SU-DHL-6 (cell line): ENCODE measurements at regions not wholly inside any gene's neighbourhood (a gene's known extent, or its start where the extent isn't known, plus 50 kb on each side); places are given as distances from the start of the nearest gene placed in this dataset.

ENCODE experiments used
- H2AFZ ChIP-seq: fragments of 200-600 bp; sonication (generic); 2 replicates; pipeline ENCODE4 v1.6.1; 2014; ENCODE audit warnings: low read depth, mild to moderate bottlenecking, moderate library complexity, mixed read lengths, antibody characterized with exemption, low read length; ENCODE audit not compliant: severe bottlenecking
- H3F3A ChIP-seq: fragments of 200-600 bp; shearing (Covaris generic); 2 replicates; pipeline ENCODE4 v1.6.0; 2016; ENCODE audit warnings: antibody characterized with exemption, mild to moderate bottlenecking; ENCODE audit not compliant: insufficient read depth
- H3K27ac ChIP-seq: fragments of 200-600 bp; sonication (generic); 2 replicates; pipeline ENCODE4 v1.5.1; 2016; ENCODE audit warnings: low read depth, mild to moderate bottlenecking, low read length, moderate library complexity, mixed read lengths
- H3K27me3 ChIP-seq: fragments of 200-600 bp; sonication (generic), shearing (Covaris generic); 2 replicates; pipeline ENCODE4 v1.6.0; 2014; ENCODE audit warnings: mild to moderate bottlenecking, low read length
- H3K36me3 ChIP-seq: fragments of 200-600 bp; sonication (generic); 2 replicates; pipeline ENCODE4 v1.6.1; 2014; ENCODE audit warnings: mild to moderate bottlenecking, low read length, mixed read lengths
- H3K4me2 ChIP-seq: fragments of 300-600, 200-600 bp; shearing (Covaris generic), sonication (generic); 2 replicates; pipeline ENCODE4 v1.6.0; 2014; ENCODE audit warnings: low read length, low read depth, mild to moderate bottlenecking; ENCODE audit not compliant: poor library complexity, severe bottlenecking
- H3K4me3 ChIP-seq: fragments of 200-600 bp; sonication (generic); 2 replicates; pipeline ENCODE4 v1.5.1; 2014; ENCODE audit warnings: antibody characterized with exemption, low read length, mild to moderate bottlenecking, mixed read lengths; ENCODE audit not compliant: insufficient read depth, poor library complexity, severe bottlenecking
- H3K79me2 ChIP-seq: fragments of 200-600 bp; sonication (generic); 2 replicates; pipeline ENCODE4 v1.6.1; 2014; ENCODE audit warnings: mild to moderate bottlenecking, low read length, moderate library complexity; ENCODE audit not compliant: insufficient read depth
- H3K9ac ChIP-seq: fragments of 200-600 bp; sonication (generic); 2 replicates; pipeline ENCODE4 v1.7.0; 2014; ENCODE audit warnings: mild to moderate bottlenecking, low read length
- H3K9me2 ChIP-seq: fragments of 200-600 bp; sonication (generic); replicated peaks from 2 replicates; pipeline ENCODE4 v1.6.1; 2014; ENCODE audit warnings: low read length; ENCODE audit not compliant: insufficient read depth
- H3K9me3 ChIP-seq: fragments of 200-600 bp; sonication (generic); 2 replicates; pipeline ENCODE4 v1.6.1; 2014; ENCODE audit warnings: low read length, mixed read lengths; ENCODE audit not compliant: insufficient read depth
- H4K20me1 ChIP-seq: fragments of 200-600 bp; sonication (generic); 2 replicates; pipeline ENCODE4 v1.6.1; 2014; ENCODE audit warnings: low read depth, mild to moderate bottlenecking, antibody characterized with exemption, low read length, moderate library complexity, mixed read lengths
- EZH2phosphoT487 ChIP-seq: fragments of 200-600 bp; sonication (generic), shearing (Covaris generic); conservative IDR thresholded peaks from 2 replicates; pipeline ENCODE4 v1.6.1; 2018; ENCODE audit warnings: mild to moderate bottlenecking, antibody characterized with exemption, low read length, moderate library complexity, mixed read lengths
- TF ChIP-seq, protein P1 (sequence below): fragments of 200-600 bp; sonication (generic); IDR thresholded peaks from one replicate; pipeline ENCODE4 v1.5.1; 2017; ENCODE audit warnings: antibody characterized with exemption, mild to moderate bottlenecking, low read length, moderate library complexity; ENCODE audit not compliant: insufficient read depth, poor library complexity, severe bottlenecking

DNA sequence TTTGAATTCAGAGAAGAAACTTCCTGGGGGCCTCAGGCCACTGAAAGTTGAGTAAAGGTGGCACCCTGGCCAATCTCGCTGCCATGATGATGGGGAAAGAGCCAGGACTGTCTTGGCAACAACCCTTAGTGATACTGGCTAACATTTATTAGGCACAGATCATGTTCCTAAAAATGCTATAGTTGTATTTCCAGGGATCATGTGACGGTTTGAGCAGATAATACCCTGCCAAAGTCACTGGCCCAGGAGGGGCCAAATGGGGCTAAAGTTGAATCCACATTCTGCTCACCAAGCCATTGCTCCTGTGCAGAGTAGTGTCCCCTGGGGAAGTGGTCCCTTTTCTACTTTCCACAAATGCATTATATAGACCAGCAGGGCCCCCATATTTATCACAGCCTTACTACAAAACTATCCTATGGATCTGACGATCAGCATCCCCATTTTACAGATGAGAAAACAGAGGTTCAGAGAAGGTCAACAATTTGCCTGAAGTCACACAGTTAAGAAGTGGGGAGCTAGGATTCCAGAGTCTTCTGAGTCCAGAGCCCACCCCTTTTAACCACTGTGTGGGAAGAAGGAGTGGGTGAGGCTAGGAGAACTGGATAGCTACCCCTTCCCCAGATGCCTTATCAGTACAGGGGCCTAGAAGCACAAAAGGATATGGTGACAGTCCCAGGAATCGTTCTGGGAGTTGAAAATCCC is 300.0 kb upstream of the IRX3 start:
- TF ChIP-seq, protein P1, sequence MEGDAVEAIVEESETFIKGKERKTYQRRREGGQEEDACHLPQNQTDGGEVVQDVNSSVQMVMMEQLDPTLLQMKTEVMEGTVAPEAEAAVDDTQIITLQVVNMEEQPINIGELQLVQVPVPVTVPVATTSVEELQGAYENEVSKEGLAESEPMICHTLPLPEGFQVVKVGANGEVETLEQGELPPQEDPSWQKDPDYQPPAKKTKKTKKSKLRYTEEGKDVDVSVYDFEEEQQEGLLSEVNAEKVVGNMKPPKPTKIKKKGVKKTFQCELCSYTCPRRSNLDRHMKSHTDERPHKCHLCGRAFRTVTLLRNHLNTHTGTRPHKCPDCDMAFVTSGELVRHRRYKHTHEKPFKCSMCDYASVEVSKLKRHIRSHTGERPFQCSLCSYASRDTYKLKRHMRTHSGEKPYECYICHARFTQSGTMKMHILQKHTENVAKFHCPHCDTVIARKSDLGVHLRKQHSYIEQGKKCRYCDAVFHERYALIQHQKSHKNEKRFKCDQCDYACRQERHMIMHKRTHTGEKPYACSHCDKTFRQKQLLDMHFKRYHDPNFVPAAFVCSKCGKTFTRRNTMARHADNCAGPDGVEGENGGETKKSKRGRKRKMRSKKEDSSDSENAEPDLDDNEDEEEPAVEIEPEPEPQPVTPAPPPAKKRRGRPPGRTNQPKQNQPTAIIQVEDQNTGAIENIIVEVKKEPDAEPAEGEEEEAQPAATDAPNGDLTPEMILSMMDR = no peak
- TF ChIP-seq EZH2phosphoT487 = no peak
- H3K9me3 ChIP-seq = no peaks in the 10 kb centered on the region
- H3K9ac ChIP-seq = no peak overlapping the region
- no peaks in the 10 kb centered on the region for H3F3A ChIP-seq
- no peak overlapping the region for H3K27ac ChIP-seq
- no peaks in the 10 kb centered on the region for H4K20me1 ChIP-seq
- no peak overlapping the region for H3K4me3 ChIP-seq
- H3K79me2 ChIP-seq = no peaks in the 10 kb centered on the region
- H3K4me2 ChIP-seq = no peak overlapping the region
- no peaks in the 10 kb centered on the region for H3K27me3 ChIP-seq
- H2AFZ ChIP-seq = no peak overlapping the region
- H3K9me2 ChIP-seq = no peaks in the 10 kb centered on the region
- H3K36me3 ChIP-seq = no peaks in the 10 kb centered on the region

DNA sequence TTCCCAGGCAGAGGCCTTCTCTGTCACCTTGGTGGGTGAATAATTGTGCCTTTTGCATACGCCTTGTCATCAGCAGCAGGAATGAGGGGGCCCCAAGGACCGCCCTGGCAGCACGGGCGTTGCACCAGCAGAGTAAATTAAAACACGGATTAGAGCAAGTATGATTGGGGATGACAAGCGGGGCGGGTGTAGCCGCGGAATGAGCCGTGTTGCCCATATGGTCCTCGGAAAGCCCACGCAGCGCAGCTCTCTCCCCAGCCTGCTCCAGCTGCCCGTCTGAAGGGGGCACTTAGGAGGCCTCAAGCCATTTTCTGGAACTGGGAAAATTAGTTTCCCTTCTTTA is 299.4 kb upstream of the IRX3 start:
- Histone ChIP-seq H3F3A (no peaks in the 10 kb centered on the region), H4K20me1 (no peaks in the 10 kb centered on the region), H3K9me3 (no peaks in the 10 kb centered on the region), H3K36me3 (no peaks in the 10 kb centered on the region), H3K79me2 (no peaks in the 10 kb centered on the region), H2AFZ (no peak overlapping the region), H3K9ac (no peak overlapping the region), H3K27ac (no peak overlapping the region), H3K27me3 (no peaks in the 10 kb centered on the region), H3K9me2 (no peaks in the 10 kb centered on the region), H3K4me2 (no peak overlapping the region), H3K4me3 (no peak overlapping the region)
- TF ChIP-seq EZH2phosphoT487 = no peak
- TF ChIP-seq, protein P1 = no peak

DNA sequence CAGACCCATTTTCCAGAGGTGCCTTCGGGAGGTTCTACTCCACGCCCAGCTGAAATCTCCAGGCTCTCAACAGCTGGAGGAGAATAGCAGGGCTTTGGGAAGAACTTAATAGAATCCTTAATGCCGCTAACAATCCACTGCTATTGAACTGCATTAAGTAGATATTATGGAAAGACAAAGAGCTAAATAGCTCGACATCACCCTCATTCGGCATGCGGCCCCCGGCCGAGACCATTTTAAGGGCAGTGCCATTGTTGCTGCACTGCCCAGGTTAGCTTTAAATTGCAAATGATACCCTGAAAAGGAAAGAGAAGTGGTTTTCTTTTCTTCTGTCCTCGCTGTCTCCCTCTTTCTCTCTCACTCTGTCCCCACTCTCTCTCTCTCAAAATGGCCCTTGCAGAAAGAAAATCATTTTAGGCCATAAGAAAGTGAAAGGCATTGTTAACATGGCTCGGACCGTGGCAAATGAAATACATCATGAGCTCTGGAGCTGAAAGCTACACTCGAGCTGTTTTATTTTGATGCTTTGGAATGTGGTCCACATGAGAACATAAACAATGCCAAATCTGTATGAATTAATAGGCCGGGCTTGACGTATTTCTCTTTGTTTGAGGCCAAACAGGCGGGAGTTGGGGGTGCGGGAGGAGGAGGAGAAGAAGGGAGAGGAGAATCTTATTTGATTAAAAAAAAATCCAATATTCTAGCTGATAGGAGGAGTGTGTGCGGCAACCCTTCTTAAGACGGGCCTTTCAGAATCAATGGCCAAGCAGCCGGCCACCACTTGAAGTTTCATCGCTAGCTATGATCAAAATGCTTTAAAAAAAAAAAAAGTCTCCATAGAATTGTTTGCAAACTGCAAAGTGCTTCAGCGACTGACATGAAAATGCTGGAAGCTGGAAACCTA is 298.8 kb upstream of the IRX3 start:
- no peaks in the 10 kb centered on the region for H3F3A ChIP-seq
- H3K4me3 ChIP-seq = no peak overlapping the region
- H3K79me2 ChIP-seq = no peaks in the 10 kb centered on the region
- H3K27me3 ChIP-seq = no peaks in the 10 kb centered on the region
- TF ChIP-seq EZH2phosphoT487 = no peak
- TF ChIP-seq, protein P1 = no peak
- no peak overlapping the region for H3K27ac ChIP-seq
- no peaks in the 10 kb centered on the region for H3K9me2 ChIP-seq
- no peaks in the 10 kb centered on the region for H4K20me1 ChIP-seq
- no peaks in the 10 kb centered on the region for H3K36me3 ChIP-seq
- H2AFZ ChIP-seq = no peak overlapping the region
- H3K4me2 ChIP-seq = no peak overlapping the region
- no peak overlapping the region for H3K9ac ChIP-seq
- no peaks in the 10 kb centered on the region for H3K9me3 ChIP-seq
